ENCODE measurements at regions not wholly inside any gene's neighbourhood (a gene's known extent, or its start where the extent isn't known, plus 50 kb on each side); places are given as distances from the start of the nearest gene placed in this dataset.

- Histone ChIP-seq H3K79me2 (ENCODE audit: insufficient read depth, low read length) (no peaks in the 10 kb centered on the region), H3K36me3 (ENCODE audit: low read length) (no peaks in the 10 kb centered on the region), H3F3A (ENCODE audit: insufficient read depth) (no peaks in the 10 kb centered on the region), H3K27ac (ENCODE audit: low read depth, low read length) (no peak overlapping the region), H3K27me3 (ENCODE audit: low read length) (0 out of 2 replicates have a peak, but pooled peaks cover 5% of the 10 kb centered on the region), H3K9me3 (ENCODE audit: insufficient read depth, low read length) (no peaks in the 10 kb centered on the region), H3K9me2 (replicated peaks; ENCODE audit: insufficient read depth, low read length) (no peaks in the 10 kb centered on the region), H2AFZ (ENCODE audit: low read depth, low read length, severe bottlenecking) (no peak overlapping the region), H3K9ac (ENCODE audit: low read length) (no peak overlapping the region), H3K4me3 (ENCODE audit: insufficient read depth, low read length, poor library complexity, severe bottlenecking) (no peak overlapping the region), H4K20me1 (ENCODE audit: low read depth, low read length) (no peaks in the 10 kb centered on the region), H3K4me2 (ENCODE audit: low read depth, low read length, poor library complexity, severe bottlenecking) (no peak overlapping the region)
- TF ChIP-seq CTCF (IDR thresholded peaks at IDR 0.05; ENCODE audit: insufficient read depth, low read length, poor library complexity, severe bottlenecking), result no peak
- TF ChIP-seq EZH2phosphoT487 (conservative IDR thresholded peaks at IDR 0.05; ENCODE audit: low read length), result no peak
Measured at GRCh38 chr12:3951380-3952135, 78.4 kb upstream of the PARP11 start.

GRCh38 chr12:3950714-3951320, 77.6 kb upstream of the PARP11 start:
- Histone ChIP-seq H3K27ac (ENCODE audit: low read depth, low read length) (no peak overlapping the region), H3K79me2 (ENCODE audit: insufficient read depth, low read length) (no peaks in the 10 kb centered on the region), H2AFZ (ENCODE audit: low read depth, low read length, severe bottlenecking) (no peak overlapping the region), H3K36me3 (ENCODE audit: low read length) (no peaks in the 10 kb centered on the region), H3K4me2 (ENCODE audit: low read depth, low read length, poor library complexity, severe bottlenecking) (no peak overlapping the region), H3K9me2 (replicated peaks; ENCODE audit: insufficient read depth, low read length) (no peaks in the 10 kb centered on the region), H3K9ac (ENCODE audit: low read length) (no peak overlapping the region), H3K4me3 (ENCODE audit: insufficient read depth, low read length, poor library complexity, severe bottlenecking) (no peak overlapping the region), H3K27me3 (ENCODE audit: low read length) (0 out of 2 replicates have a peak, but pooled peaks cover 5% of the 10 kb centered on the region), H3F3A (ENCODE audit: insufficient read depth) (no peaks in the 10 kb centered on the region), H4K20me1 (ENCODE audit: low read depth, low read length) (no peaks in the 10 kb centered on the region), H3K9me3 (ENCODE audit: insufficient read depth, low read length) (no peaks in the 10 kb centered on the region)
- TF ChIP-seq EZH2phosphoT487 (conservative IDR thresholded peaks at IDR 0.05; ENCODE audit: low read length) (no peak), CTCF (IDR thresholded peaks at IDR 0.05; ENCODE audit: insufficient read depth, low read length, poor library complexity, severe bottlenecking) (no peak)

- no peaks in the 10 kb centered on the region for H3K9me3 ChIP-seq (ENCODE audit: insufficient read depth, low read length)
- H3K36me3 ChIP-seq (ENCODE audit: low read length), result no peaks in the 10 kb centered on the region
- H2AFZ ChIP-seq (ENCODE audit: low read depth, low read length, severe bottlenecking), result no peak overlapping the region
- no peak overlapping the region for H3K4me3 ChIP-seq (ENCODE audit: insufficient read depth, low read length, poor library complexity, severe bottlenecking)
- no peaks in the 10 kb centered on the region for H4K20me1 ChIP-seq (ENCODE audit: low read depth, low read length)
- peaks cover 5% of the 10 kb centered on the region; the same call in 1 of the 2 replicates for H3K27me3 ChIP-seq (ENCODE audit: low read length)
- no peaks in the 10 kb centered on the region for H3F3A ChIP-seq (ENCODE audit: insufficient read depth)
- H3K4me2 ChIP-seq (ENCODE audit: low read depth, low read length, poor library complexity, severe bottlenecking), result no peak overlapping the region
- TF ChIP-seq CTCF (IDR thresholded peaks at IDR 0.05; ENCODE audit: insufficient read depth, low read length, poor library complexity, severe bottlenecking) (no peak), EZH2phosphoT487 (conservative IDR thresholded peaks at IDR 0.05; ENCODE audit: low read length) (no peak)
- H3K79me2 ChIP-seq (ENCODE audit: insufficient read depth, low read length), result no peaks in the 10 kb centered on the region
- no peak overlapping the region for H3K9ac ChIP-seq (ENCODE audit: low read length)
- no peaks in the 10 kb centered on the region for H3K9me2 ChIP-seq (replicated peaks; ENCODE audit: insufficient read depth, low read length)
- no peak overlapping the region for H3K27ac ChIP-seq (ENCODE audit: low read depth, low read length)
Measured at GRCh38 chr12:3947781-3948180, 74.6 kb upstream of the PARP11 start.

All from SU-DHL-6 (cell line).